ENCODE measurements at regions not wholly inside any gene's neighbourhood (a gene's known extent, or its start where the extent isn't known, plus 50 kb on each side); places are given as distances from the start of the nearest gene placed in this dataset.

DNA sequence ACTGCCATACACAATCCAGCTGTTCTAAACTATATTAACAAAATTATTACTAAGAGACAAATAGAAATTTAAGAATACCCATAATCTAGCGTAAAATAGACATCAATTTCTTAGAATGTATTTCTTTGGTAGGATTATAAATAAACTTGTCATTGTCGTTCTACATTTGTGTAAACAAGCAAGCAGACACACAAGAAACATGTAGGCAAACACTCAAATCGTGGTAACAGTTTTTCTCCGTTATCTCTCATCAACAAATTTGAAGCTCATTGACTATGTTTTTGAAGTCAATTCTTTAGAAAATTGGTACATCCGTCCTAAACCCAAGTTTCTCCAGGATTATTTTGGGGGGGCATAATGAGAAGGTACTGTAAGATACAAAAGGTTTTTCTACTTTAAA is 832.2 kb downstream of the DTWD2 start:
- no peak overlapping the region for H3K27ac ChIP-seq
- H3K4me1 ChIP-seq (ENCODE audit: control insufficient read depth in 1 of 2, low read depth in 2 of 2) = no peaks in the 10 kb centered on the region
- no peaks in the 10 kb centered on the region for H3K36me3 ChIP-seq
- no peaks in the 10 kb centered on the region for H3K27me3 ChIP-seq (replicated peaks; ENCODE audit: insufficient read depth)
- H3K9me3 ChIP-seq = no peaks in the 10 kb centered on the region
- H3K4me3 ChIP-seq = no peak overlapping the region
- TF ChIP-seq, protein P1, sequence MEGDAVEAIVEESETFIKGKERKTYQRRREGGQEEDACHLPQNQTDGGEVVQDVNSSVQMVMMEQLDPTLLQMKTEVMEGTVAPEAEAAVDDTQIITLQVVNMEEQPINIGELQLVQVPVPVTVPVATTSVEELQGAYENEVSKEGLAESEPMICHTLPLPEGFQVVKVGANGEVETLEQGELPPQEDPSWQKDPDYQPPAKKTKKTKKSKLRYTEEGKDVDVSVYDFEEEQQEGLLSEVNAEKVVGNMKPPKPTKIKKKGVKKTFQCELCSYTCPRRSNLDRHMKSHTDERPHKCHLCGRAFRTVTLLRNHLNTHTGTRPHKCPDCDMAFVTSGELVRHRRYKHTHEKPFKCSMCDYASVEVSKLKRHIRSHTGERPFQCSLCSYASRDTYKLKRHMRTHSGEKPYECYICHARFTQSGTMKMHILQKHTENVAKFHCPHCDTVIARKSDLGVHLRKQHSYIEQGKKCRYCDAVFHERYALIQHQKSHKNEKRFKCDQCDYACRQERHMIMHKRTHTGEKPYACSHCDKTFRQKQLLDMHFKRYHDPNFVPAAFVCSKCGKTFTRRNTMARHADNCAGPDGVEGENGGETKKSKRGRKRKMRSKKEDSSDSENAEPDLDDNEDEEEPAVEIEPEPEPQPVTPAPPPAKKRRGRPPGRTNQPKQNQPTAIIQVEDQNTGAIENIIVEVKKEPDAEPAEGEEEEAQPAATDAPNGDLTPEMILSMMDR (IDR thresholded peaks at IDR 0.05) = no peak
- ATAC-seq (ENCODE audit: insufficient number of reproducible peaks, low FRiP score, low read depth) (no peak), DNase-seq (ENCODE audit: low spot score) (no peak)

DNA sequence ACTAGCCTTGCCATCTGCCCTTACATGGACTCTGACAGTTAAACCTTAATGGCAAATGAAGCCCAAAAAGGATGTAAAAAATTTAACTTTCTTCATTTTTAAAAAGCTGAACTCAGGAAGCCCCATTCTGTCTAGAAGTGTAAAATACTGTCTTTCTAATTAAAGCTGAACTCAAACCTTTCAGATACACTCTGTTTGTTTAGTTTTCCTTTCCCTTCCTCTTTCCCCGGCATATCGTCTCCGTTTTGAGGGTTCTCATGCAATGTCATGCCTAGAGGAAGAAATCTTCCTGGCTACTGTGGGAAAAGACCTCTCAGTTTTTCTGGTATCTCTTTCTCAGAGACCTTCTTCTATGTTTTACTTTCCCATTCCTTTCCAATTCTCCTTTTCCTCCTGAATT is 841.5 kb downstream of the DTWD2 start:
- no peak for DNase-seq (ENCODE audit: low spot score)
- ATAC-seq (ENCODE audit: insufficient number of reproducible peaks, low FRiP score, low read depth) = no peak
- Histone ChIP-seq H3K36me3 (no peaks in the 10 kb centered on the region), H3K9me3 (no peaks in the 10 kb centered on the region), H3K27me3 (replicated peaks; ENCODE audit: insufficient read depth) (no peaks in the 10 kb centered on the region), H3K27ac (no peak overlapping the region), H3K4me1 (ENCODE audit: control insufficient read depth in 1 of 2, low read depth in 2 of 2) (no peaks in the 10 kb centered on the region), H3K4me3 (no peak overlapping the region)
- TF ChIP-seq, protein P1 (IDR thresholded peaks at IDR 0.05) = no peak

DNA sequence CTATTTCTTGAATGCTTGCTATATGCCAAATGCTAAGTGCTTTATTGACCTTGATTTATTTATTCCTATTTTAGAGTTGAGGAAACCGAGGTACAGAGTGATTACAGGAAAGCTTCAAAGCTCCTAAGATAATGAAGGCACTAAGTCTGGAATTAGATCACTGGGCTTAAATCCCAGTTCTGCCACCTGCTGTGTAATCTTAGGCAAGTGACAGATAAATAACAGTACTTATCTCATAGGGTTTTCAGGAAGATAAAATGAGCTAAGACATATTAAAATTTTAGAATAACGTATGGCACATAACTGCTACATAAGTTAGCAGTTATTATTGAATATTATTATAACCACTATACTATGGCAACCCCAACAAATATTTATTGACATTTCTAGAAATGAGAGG is 843.8 kb downstream of the DTWD2 start:
- Histone ChIP-seq H3K4me3 (no peak overlapping the region), H3K36me3 (no peaks in the 10 kb centered on the region), H3K27me3 (replicated peaks; ENCODE audit: insufficient read depth) (no peaks in the 10 kb centered on the region), H3K27ac (no peak overlapping the region), H3K4me1 (ENCODE audit: control insufficient read depth in 1 of 2, low read depth in 2 of 2) (no peaks in the 10 kb centered on the region), H3K9me3 (no peaks in the 10 kb centered on the region)
- DNase-seq (ENCODE audit: low spot score) (no peak), ATAC-seq (ENCODE audit: insufficient number of reproducible peaks, low FRiP score, low read depth) (no peak)
- TF ChIP-seq, protein P1 (IDR thresholded peaks at IDR 0.05) = no peak

DNA sequence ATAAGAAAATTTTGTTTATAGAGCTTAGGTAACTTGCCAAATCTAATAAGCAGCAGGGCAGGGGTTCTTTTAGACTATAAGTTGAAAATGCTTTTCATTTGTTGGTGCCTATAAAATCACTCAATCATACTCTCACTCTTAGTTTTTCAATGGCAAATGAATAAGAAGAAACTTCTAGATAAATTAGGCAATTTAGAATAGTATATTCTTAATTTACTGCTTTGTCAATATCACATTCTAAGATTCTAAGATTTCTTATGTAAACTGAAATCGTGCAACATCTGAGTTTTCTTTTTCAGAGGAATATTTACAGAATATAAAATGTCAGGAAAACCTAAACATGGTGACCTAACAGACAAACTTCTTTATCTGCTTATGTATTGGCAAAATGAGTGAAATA is 849.0 kb downstream of the DTWD2 start:
- no peak overlapping the region for H3K4me3 ChIP-seq
- no peaks in the 10 kb centered on the region for H3K27me3 ChIP-seq (replicated peaks; ENCODE audit: insufficient read depth)
- no peak overlapping the region for H3K27ac ChIP-seq
- DNase-seq (ENCODE audit: low spot score) (no peak), ATAC-seq (ENCODE audit: insufficient number of reproducible peaks, low FRiP score, low read depth) (no peak)
- H3K4me1 ChIP-seq (ENCODE audit: control insufficient read depth in 1 of 2, low read depth in 2 of 2) = no peaks in the 10 kb centered on the region
- no peaks in the 10 kb centered on the region for H3K36me3 ChIP-seq
- no peaks in the 10 kb centered on the region for H3K9me3 ChIP-seq
- TF ChIP-seq, protein P1 (IDR thresholded peaks at IDR 0.05) = no peak

GRCh38 chr5:118126159-118126558 is 862.2 kb downstream of the DTWD2 start:
- no peaks in the 10 kb centered on the region for H3K36me3 ChIP-seq
- no peaks in the 10 kb centered on the region for H3K27me3 ChIP-seq (replicated peaks; ENCODE audit: insufficient read depth)
- TF ChIP-seq, protein P1 (IDR thresholded peaks at IDR 0.05) = no peak
- H3K4me1 ChIP-seq (ENCODE audit: control insufficient read depth in 1 of 2, low read depth in 2 of 2) = no peaks in the 10 kb centered on the region
- H3K27ac ChIP-seq = no peak overlapping the region
- DNase-seq (ENCODE audit: low spot score) (no peak), ATAC-seq (ENCODE audit: insufficient number of reproducible peaks, low FRiP score, low read depth) (no peak)
- no peaks in the 10 kb centered on the region for H3K9me3 ChIP-seq
- H3K4me3 ChIP-seq = no peak overlapping the region

Data from thoracic aorta (tissue), 2 donors.